ENCODE measurements at regions not wholly inside any gene's neighbourhood (a gene's known extent, or its start where the extent isn't known, plus 50 kb on each side); places are given as distances from the start of the nearest gene placed in this dataset.
"Not testable (repeated sequence)": the region's sequence is repeated elsewhere in the genome, so short reads cannot be mapped to it uniquely, and the experiment has no call there.

DNA sequence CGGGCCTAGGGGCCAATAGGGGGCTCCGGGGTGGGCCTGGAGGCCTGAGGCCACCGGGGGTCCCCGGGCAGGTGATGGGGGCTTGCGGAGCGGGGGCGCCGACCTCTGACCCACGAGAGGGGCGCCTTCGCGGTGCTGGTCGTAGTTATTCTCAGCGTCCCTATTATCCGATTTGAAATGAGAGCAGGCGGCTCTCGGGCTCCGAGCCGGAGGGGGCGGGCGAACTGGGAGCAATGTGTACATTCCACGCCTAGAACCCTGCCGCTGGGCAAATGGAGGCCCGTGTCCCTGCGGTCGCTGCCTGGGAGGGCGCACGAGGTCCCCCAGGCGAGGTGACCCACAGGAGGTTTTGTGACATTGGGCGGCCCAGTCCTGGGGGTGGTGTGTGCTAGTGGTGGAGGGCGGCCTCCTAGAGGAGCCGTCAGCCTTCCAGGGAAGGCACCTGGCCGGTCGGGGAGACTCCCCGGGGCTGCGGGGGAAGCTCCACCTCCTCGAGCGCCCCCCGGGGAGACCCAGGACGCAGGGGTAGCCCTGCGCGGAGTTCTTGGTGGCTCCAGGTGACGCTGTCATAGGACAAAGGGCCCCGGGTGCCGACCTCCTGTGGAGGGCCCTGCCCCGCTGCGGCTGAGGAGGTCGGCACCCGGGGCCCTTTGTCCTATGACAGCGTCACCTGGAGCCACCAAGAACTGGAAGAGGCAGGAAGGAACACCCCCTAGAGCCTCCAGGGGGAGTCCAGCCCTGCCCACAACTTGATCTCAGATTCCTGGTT is 102.6 kb upstream of the PRKX start:
- TF ChIP-seq POLR2A (IDR thresholded peaks at IDR 0.05; ENCODE audit: low read length) (no peak), GATA1 (IDR thresholded peaks at IDR 0.05; ENCODE audit: low read depth, low read length) (no peak)
- DNase-seq = peak; percentile 46 to 55

DNA sequence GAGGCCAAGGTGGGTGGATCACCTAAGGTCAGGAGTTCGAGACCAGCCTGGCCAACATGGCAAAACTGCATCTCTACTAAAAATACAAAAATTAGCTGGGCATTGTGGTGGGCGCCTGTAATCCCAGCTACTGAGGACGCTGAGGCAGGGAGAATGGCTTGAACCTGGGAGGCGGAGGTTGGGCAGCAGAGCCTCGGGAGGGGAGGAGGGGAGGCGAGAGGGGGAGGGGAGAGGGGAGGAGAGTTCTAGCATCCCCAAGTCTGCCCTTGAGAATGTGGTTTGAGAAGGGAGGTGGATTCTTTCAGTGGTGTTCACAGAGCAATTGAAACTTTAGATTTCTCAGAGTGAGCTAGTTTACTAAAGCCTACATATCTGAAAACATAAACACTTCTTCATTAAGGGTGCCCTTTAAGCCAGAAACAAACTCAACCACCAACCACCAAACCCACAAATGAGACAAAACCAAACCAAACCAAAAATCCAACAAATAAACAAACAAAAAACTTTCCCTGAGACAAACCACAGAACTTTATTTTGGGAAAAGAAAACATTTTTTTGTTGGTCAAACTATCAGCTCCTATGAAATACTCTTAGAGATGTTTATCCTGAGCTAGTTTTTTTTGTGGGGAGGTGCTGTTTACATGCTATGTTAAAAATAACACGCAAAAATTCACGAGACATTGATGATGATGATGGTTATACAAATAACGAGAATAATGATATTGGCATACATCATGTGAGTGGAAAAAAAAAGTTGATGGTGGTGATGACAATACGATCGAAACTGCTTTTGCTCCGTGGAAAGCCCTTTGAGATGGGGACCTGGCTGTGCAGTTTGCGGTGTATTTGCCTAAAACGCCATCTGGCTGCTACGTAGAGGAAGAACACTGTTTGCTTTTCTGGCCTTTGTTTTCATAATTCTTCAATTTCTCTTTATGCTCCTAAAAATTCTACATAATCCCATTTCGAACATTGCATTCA is 98.2 kb upstream of the PRKX start:
- DNase-seq = peak; percentile 36 to 39

DNA sequence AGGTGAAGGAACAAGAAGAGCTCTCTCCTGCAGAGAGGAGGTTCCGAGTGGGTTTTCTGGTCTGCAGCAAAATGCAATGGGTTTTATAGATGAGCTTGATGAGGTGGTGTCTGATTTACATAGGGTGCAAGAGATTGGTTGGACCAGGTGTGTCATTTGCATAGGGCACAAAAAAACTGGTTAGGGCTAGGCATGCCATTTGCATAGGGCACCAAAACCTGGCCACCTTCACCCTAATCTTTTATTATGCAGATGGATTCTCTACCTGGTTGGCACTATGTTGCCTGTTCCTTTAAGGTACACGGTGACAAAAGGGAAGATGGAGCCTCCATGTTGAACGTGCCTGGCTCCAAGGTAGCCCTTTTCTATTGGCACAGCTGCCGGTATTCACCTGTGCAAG is 94.5 kb upstream of the PRKX start:
- TF ChIP-seq GATA1 (IDR thresholded peaks at IDR 0.05; ENCODE audit: low read depth, low read length) = no peak
- TF ChIP-seq POLR2A (IDR thresholded peaks at IDR 0.05; ENCODE audit: low read length) = no peak

More for the DNA sequence above, 98.2 kb upstream of the PRKX start:
- no peak for TF ChIP-seq POLR2A (IDR thresholded peaks at IDR 0.05; ENCODE audit: low read length)
- TF ChIP-seq GATA1 (IDR thresholded peaks at IDR 0.05; ENCODE audit: low read depth, low read length) = no peak

DNA sequence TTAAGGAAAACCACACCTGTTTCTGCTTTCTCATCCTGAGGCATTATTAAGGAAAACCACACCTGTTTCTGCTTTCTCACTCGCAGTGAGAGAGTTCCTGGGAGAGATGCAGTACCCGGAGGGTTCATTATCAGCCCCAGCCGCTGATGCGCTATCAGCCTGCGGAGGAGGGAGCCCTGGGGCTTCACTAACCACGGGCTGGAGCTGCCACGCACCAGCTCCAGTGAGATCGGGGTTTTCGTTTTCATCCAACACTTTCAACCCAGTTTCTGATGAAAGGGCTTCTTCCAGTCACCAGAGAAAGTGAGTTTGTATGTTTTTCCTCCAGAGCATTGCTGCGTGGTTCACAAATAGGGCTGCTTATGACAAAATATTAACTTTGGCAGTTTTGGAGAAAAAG is 93.2 kb upstream of the PRKX start:
- TF ChIP-seq GATA1 (IDR thresholded peaks at IDR 0.05; ENCODE audit: low read depth, low read length) = no peak
- no peak for TF ChIP-seq POLR2A (IDR thresholded peaks at IDR 0.05; ENCODE audit: low read length)
- DNase-seq = peak in 1 of 2 experiments; percentile 1

More for the DNA sequence above, 94.5 kb upstream of the PRKX start:
- no peak for DNase-seq

DNA sequence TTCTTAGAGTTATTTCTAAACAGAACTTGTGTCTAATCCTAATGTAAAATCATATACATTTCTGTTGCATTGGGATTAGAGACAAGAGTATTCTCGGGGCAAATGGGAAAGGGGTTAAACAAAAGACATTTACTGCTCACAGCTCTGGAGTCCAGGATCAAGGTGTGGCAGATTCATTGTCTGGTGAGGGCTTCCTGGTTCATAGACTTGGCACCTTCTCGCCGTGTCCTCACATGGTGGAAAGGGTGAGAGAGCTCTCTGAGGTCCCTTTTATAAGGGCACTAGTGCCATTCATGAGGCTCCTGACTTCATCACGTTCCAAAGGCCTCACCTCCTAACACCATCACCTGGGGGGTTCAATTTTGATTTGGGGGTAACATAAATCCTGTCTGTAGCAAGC is 90.3 kb upstream of the PRKX start:
- DNase-seq = no peak
- TF ChIP-seq POLR2A (IDR thresholded peaks at IDR 0.05; ENCODE audit: low read length) (no peak), GATA1 (IDR thresholded peaks at IDR 0.05; ENCODE audit: low read depth, low read length) (no peak)

DNA sequence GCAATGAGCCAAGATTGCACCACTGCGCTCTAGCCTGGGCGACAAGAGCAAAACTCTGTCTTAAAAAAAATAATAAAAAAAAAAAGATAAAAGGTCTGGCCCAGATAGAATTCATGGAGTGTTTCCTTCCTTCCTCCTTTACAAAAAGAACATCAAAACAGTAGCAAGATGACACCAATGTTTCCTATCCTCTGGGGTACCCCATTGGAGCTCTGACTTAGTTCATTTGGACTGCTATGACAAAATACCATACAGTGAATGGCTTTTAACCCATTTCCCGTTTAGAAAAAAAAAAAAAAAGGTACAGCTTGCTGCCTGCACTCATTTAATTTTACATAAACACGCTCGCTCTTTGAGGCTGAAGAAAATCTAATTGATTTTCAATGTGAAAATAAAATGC is 89.9 kb upstream of the PRKX start:
- TF ChIP-seq POLR2A (IDR thresholded peaks at IDR 0.05; ENCODE audit: low read length) (no peak), GATA1 (IDR thresholded peaks at IDR 0.05; ENCODE audit: low read depth, low read length) (no peak)
- no peak for DNase-seq

DNA sequence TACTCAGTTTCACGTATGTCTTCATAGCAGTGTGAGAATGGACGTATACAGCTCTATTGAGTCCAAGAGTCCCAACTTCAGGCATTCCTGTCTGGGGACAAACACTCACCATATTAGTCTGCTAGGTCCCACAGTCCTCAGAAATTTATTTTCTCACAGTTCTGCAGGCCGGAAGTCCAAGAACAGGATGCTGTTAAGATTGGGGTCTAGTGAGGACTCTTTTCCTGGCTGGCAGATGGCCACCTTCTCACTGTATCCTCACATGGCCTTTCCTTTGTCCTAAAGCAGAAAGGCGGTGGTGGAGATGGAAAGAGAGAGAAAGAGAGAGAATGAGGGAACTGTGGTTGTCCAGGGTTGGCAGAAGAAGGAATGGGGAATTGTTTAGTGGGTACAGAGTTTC is 82.0 kb upstream of the PRKX start:
- DNase-seq = not testable (repeated sequence)

DNA sequence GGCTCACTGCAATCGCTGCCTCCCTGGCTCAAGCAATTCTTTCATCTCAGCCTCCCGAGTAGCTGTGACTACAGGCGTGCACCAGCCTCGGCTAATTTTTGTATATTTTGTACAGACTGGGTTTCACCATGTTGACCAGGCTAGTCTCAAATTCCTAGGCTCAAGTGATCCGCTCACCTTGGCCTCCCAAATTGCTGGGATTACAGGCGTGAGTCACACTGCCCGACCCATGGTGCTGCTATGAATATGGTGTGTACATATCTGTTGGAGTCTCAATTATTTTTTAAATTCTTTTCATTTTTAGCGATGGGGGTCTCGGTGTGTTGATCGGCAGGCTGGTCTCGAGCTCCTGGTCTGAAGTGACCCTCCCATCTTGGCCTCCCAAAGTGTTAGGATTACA is 78.0 kb upstream of the PRKX start:
- DNase-seq = no peak
- TF ChIP-seq POLR2A (IDR thresholded peaks at IDR 0.05; ENCODE audit: low read length) (no peak), GATA1 (IDR thresholded peaks at IDR 0.05; ENCODE audit: low read depth, low read length) (no peak)

DNA sequence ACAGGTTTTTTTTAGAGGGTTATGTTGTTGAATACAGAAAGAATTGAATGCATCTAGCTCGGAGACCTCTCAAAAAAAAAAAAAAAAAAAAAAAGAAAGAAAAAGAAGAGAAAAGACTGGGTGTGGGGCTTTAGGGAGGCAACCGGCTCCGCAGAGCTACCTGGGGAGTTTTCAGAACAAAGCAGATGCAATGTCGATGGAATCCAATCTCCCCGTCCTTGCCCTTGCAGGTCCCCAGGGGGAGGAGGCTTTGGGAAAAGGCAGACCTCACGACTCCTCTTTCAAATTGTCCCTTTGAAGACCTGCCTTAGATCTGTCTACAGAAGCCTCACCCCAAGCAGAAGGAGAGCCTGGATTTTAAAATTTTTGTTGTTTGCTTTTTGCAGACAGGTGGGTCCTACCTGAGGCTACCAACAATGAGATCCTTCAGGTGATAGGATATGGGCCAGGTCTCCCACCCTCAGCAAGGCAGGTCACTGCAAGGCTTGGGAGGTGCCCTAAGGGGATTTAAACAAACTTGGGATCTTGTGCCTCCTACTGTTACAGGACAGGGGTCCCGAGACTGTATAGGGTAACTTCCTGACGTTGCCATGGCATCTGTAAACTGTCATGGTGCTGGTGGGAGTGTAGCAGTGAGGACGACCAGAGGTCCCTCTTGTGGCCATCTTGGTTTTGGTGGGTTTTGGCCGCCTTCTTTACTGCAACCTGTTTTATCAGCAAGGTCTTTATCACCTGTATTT is 75.2 kb upstream of the PRKX start:
- TF ChIP-seq POLR2A (IDR thresholded peaks at IDR 0.05; ENCODE audit: low read length) = no peak
- no peak for TF ChIP-seq GATA1 (IDR thresholded peaks at IDR 0.05; ENCODE audit: low read depth, low read length)
- no peak for DNase-seq

DNA sequence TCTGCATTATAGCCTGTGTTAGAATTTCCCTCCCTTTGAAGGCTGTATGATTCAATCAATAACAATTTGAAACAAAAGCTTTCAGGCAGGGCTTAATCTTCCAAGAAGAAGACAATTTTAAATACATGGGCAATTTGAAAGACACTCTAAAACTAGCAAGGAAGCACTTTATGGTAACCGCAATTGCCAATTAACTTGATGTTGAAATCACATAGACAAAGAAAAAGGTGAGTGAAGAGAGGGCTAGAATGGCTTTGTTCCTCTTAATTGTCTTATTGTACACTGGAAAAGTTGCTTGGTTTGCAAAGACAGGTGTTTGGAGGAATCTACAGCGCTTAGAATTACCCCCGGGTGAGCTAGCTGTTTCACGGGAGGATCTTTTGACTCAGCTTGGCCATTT is 74.4 kb upstream of the PRKX start:
- TF ChIP-seq POLR2A (IDR thresholded peaks at IDR 0.05; ENCODE audit: low read length) = no peak
- TF ChIP-seq GATA1 (IDR thresholded peaks at IDR 0.05; ENCODE audit: low read depth, low read length) = no peak
- no peak for DNase-seq

DNA sequence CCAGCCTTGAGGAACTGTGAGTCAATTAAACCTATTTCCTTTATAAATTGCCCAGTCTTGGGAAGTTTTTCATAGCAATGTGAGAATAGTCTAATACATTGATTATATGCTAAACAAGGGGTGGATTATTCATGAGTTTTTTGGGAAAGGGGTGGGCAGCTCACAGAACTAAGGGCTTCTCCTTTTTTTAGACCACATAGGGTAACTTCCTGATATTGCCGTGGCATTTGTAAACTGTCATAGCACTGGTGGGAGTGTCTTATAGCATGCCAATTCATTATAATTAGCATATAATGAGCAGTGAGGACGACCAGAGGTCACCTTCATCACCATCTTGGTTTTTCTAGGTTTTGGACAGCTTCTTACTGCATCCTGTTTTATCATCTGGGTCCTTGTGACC is 72.4 kb upstream of the PRKX start:
- not testable (repeated sequence) for DNase-seq

DNA sequence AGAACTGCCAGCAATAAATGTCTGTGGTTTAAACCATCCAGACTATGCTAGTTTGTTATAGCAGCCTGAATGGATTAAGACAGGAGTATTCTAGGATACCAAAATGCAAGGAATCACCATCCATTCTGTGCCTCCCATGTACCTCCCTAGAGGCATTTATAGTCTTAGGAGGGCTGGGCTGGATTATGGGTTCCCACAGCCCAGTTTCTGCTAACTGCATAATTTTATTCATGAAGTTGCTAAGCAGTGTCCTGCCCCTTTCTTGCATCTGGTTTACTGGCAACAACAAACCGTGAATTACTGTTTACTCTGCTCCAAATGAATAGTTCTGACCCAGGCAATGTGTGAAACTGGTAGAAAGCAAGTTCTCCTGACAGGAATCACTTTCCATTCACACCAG is 67.1 kb upstream of the PRKX start:
- DNase-seq = no peak
- TF ChIP-seq GATA1 (IDR thresholded peaks at IDR 0.05; ENCODE audit: low read depth, low read length) = no peak
- TF ChIP-seq POLR2A (IDR thresholded peaks at IDR 0.05; ENCODE audit: low read length) = no peak

DNA sequence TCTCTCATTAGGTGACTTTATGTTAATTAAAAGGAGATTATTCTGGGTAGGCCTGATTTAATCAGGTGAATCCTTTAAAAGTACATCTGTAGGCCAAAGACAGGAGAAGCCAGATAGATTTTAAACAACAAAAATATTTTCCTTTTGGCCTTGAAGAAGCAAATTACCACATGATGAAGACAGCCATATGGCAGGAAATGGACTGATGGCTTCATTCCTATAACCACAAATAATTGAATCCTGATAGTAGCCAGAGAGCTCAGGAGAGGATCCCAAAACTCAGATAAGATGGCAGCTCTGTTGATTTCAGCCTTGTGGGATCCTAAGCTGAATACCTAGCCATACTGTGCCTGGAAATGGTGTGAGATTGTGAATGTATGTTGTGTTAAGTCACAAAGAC is 66.1 kb upstream of the PRKX start:
- DNase-seq = no peak
- TF ChIP-seq GATA1 (IDR thresholded peaks at IDR 0.05; ENCODE audit: low read depth, low read length) = no peak
- TF ChIP-seq POLR2A (IDR thresholded peaks at IDR 0.05; ENCODE audit: low read length) = no peak

DNA sequence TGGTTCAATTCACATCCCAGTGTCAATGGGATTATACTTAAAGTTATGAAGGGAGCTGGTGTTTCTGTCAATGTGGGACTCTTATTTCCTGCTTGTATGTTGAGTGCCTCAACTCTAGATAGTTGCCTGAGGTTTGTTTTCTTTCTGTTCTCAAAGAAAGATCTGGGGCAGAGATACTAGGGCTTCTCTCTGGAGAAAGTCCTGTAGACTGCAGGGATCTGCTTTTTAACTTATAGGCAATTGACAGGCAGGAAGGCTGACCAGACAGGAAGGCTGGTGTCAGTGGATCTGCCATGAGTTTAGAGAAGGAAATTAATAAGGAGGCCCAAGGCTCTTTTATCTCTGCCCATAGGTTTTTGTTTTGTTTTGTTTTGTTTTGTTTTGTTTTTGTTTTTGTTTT is 64.0 kb upstream of the PRKX start:
- no peak for DNase-seq
- TF ChIP-seq GATA1 (IDR thresholded peaks at IDR 0.05; ENCODE audit: low read depth, low read length) (no peak), POLR2A (IDR thresholded peaks at IDR 0.05; ENCODE audit: low read length) (no peak)

Measured in erythroblast (primary cell).